Kidney (tissue), 13 donors: ENCODE measurements at regions not wholly inside any gene's neighbourhood (a gene's known extent, or its start where the extent isn't known, plus 50 kb on each side); places are given as distances from the start of the nearest gene placed in this dataset.

ENCODE experiments used
- DNase-seq, 5 donors: peaks; one replicate each; pipeline ENCODE4 v3.0.0-alpha.2; 2013 to 2020
- FAIRE-seq: peaks from 2 replicates; lab custom pipeline; 2012; peaks lifted over from hg19 to GRCh38; lab: Jason Lieb, UNC
- H3K27ac ChIP-seq, 2 donors: one replicate each; pipeline ENCODE4 v1.7.0; 2013; ENCODE audit warnings: low read depth in 2 of 2, low read length in 2 of 2, inconsistent platforms in 1 of 2
- H3K27me3 ChIP-seq: one replicate; pipeline ENCODE4 v1.7.1; 2013; ENCODE audit warnings: low read length, inconsistent platforms; ENCODE audit not compliant: control insufficient read depth, insufficient read depth
- H3K36me3 ChIP-seq, 3 donors: one replicate each; pipeline versions ENCODE4 v1.7.0 to v1.7.1; 2013; ENCODE audit warnings: low read length in 3 of 3, control low read depth in 1 of 3, inconsistent platforms in 1 of 3; ENCODE audit not compliant: insufficient read depth in 3 of 3, control insufficient read depth in 2 of 3
- H3K4me1 ChIP-seq, 3 donors: one replicate each; pipeline versions ENCODE4 v1.7.0 to v1.7.1; 2013; ENCODE audit warnings: low read length in 3 of 3, inconsistent platforms in 1 of 3, low read depth in 1 of 3; ENCODE audit not compliant: control insufficient read depth in 2 of 3, insufficient read depth in 2 of 3
- H3K4me3 ChIP-seq, 3 donors: one replicate each; pipeline versions ENCODE4 v1.7.0 to v1.8.1; 2013; ENCODE audit warnings: low read length in 3 of 3, control low read depth in 1 of 3, inconsistent platforms in 1 of 3
- H3K9ac ChIP-seq, 3 donors: one replicate each; pipeline versions ENCODE4 v1.7.0 to v1.7.1; 2013; ENCODE audit warnings: low read length in 3 of 3, control low read depth in 1 of 3, inconsistent platforms in 1 of 3
- H3K9me3 ChIP-seq, 3 donors: one replicate each; pipeline versions ENCODE4 v1.7.0 to v1.7.1; 2013; ENCODE audit warnings: low read length in 3 of 3, control low read depth in 1 of 3, inconsistent platforms in 1 of 3; ENCODE audit not compliant: control insufficient read depth in 2 of 3, insufficient read depth in 1 of 3
- intact Hi-C: fragments of 100-400 bp; cut with DNase I; formaldehyde crosslinking; loops from one replicate; pipeline ENCODE4 v1.11.1; 2022
- TF ChIP-seq, protein P1 (sequence below): IDR thresholded peaks from 3 replicates; pipeline ENCODE4 v1.5.1; 2012; ENCODE audit warnings: mild to moderate bottlenecking, moderate library complexity, borderline replicate concordance; ENCODE audit not compliant: insufficient read depth; ENCODE audit errors: extremely low read depth
- donor health status: control.
- donor health status: control.
- donor health status: control.
- donor health status: control.
- donor health status: control.
- donor health status: DM: yes; HTN: yes; CAD: no.
- donor health status: Normal renal cell carcinoma (clear cell type).

DNA sequence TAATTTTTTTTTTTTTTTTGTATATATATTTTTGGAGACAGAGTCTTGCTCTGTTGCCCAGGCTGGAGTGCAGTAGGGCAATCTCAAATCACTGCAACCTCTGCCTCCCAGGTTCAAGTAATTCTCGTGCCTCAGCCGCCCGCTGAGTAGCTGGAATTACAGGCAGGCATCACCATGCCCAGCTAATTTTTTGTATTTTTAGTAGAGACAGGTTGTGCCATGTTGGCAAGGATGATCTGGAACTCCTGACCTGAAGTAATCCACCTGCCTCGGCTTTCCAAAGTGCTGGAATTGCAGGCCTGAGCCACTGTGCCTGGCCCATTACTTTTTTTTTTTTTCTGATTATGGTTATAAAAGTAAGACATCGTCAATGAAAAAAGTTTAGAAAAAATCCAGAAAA lies 84.0 kb upstream of the LMNB1 start:
- Histone ChIP-seq H3K9me3 (no peaks in the 10 kb centered on the region), H3K36me3 (no peaks in the 10 kb centered on the region), H3K27ac (no peak overlapping the region), H3K4me1 (no peaks in the 10 kb centered on the region), H3K4me3 (no peak overlapping the region), H3K27me3 (no peaks in the 10 kb centered on the region), H3K9ac (no peak overlapping the region)
- FAIRE-seq (no peak), DNase-seq (no peak)
- intact Hi-C loops = no loop called here
- TF ChIP-seq, protein P1, sequence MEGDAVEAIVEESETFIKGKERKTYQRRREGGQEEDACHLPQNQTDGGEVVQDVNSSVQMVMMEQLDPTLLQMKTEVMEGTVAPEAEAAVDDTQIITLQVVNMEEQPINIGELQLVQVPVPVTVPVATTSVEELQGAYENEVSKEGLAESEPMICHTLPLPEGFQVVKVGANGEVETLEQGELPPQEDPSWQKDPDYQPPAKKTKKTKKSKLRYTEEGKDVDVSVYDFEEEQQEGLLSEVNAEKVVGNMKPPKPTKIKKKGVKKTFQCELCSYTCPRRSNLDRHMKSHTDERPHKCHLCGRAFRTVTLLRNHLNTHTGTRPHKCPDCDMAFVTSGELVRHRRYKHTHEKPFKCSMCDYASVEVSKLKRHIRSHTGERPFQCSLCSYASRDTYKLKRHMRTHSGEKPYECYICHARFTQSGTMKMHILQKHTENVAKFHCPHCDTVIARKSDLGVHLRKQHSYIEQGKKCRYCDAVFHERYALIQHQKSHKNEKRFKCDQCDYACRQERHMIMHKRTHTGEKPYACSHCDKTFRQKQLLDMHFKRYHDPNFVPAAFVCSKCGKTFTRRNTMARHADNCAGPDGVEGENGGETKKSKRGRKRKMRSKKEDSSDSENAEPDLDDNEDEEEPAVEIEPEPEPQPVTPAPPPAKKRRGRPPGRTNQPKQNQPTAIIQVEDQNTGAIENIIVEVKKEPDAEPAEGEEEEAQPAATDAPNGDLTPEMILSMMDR = no peak

DNA sequence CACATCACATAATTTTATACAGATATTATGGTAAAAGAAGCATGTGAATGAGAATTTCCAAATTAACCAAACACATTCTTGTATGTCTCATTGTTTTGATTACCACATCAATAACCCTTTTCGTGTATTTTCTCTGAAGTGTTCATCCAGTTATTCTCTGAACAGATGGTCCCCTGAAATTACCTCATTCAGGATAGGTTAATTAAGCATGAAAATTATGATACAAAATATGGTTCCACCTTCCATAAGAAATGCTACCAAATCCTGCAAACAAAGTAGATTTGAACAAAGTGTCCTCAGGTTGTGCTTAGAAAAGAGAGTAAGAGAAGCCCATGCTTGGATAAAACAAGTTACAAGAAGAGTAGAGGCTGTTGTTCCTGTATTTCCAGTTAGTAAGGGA lies 83.1 kb upstream of the LMNB1 start:
- H3K27ac ChIP-seq = no peak overlapping the region
- no peaks in the 10 kb centered on the region for H3K4me1 ChIP-seq
- intact Hi-C loops = no loop called here
- no peaks in the 10 kb centered on the region for H3K36me3 ChIP-seq
- FAIRE-seq (no peak), DNase-seq (no peak)
- H3K27me3 ChIP-seq = no peaks in the 10 kb centered on the region
- H3K9me3 ChIP-seq = no peaks in the 10 kb centered on the region
- TF ChIP-seq, protein P1 = no peak
- no peak overlapping the region for H3K9ac ChIP-seq
- H3K4me3 ChIP-seq = no peak overlapping the region

DNA sequence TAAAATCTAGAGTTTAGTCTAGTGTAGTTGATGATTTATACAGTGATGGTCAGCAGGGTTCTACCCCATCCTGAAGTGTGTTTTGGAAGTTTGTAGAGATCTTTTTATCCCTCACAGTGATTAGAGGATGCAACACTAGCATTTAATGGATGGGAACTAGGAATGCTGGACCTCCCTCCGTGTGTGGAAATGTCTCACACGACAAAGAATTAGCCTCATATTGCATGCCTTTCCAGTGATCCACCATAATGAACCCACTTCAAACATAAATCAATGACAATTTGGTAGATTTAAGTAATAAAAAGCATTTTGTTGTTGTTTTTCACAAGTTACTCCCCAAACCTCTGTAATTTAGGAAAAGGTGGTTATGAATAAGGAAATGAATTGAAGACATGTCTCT lies 82.5 kb upstream of the LMNB1 start:
- H3K4me1 ChIP-seq = no peaks in the 10 kb centered on the region
- no peaks in the 10 kb centered on the region for H3K9me3 ChIP-seq
- no peak overlapping the region for H3K9ac ChIP-seq
- no peak overlapping the region for H3K27ac ChIP-seq
- no peak for FAIRE-seq
- no peak overlapping the region for H3K4me3 ChIP-seq
- TF ChIP-seq, protein P1 = no peak
- H3K36me3 ChIP-seq = no peaks in the 10 kb centered on the region
- H3K27me3 ChIP-seq = no peaks in the 10 kb centered on the region
- intact Hi-C loops = no loop called here
- DNase-seq = no peak

DNA sequence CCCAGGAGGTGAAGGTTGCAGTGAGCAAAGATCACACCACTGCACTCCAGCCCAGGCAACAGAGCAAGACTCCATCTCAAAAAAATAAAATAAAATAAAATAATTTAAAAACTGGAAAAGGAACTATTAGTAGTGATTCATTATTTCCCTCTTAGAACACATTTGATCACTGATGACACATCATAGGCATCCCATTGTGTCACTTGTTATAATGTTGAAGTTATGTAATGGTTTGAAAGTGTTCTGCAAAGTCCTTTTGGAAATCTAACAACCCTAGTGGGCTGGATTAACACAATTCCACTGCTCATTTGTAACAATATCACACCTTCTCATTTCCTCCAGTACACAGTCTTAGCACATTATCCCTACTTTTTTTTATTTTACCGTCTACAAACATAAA lies 81.8 kb upstream of the LMNB1 start:
- Histone ChIP-seq H3K9ac (no peak overlapping the region), H3K4me1 (no peaks in the 10 kb centered on the region), H3K27me3 (no peaks in the 10 kb centered on the region), H3K9me3 (no peaks in the 10 kb centered on the region), H3K36me3 (no peaks in the 10 kb centered on the region), H3K27ac (no peak overlapping the region), H3K4me3 (no peak overlapping the region)
- TF ChIP-seq, protein P1 = no peak
- FAIRE-seq (no peak), DNase-seq (no peak)
- intact Hi-C loops = no loop called here
